Astrocyte (in vitro differentiated cells and primary cell): ENCODE measurements at regions not wholly inside any gene's neighbourhood (a gene's known extent, or its start where the extent isn't known, plus 50 kb on each side); places are given as distances from the start of the nearest gene placed in this dataset.

Source experiments
- DNase-seq: peaks from one replicate; pipeline ENCODE4 v3.0.0-alpha.2; 2010; ENCODE audit warnings: low read depth
- FAIRE-seq: peaks from 2 replicates; lab custom pipeline; 2011; peaks lifted over from hg19 to GRCh38; lab: Jason Lieb, UNC
- H2AFZ ChIP-seq: 2 replicates; pipeline ENCODE4 v1.6.0; 2012; ENCODE audit warnings: low read depth, low read length, inconsistent platforms
- H3K27ac ChIP-seq: 2 replicates; pipeline ENCODE4 v1.5.1; 2011; ENCODE audit warnings: low read depth, low read length, inconsistent platforms
- H3K27me3 ChIP-seq: 2 replicates; pipeline ENCODE4 v1.6.0; 2011; ENCODE audit warnings: low read length, inconsistent platforms; ENCODE audit not compliant: insufficient read depth
- H3K36me3 ChIP-seq: 2 replicates; pipeline ENCODE4 v1.5.1; 2011; ENCODE audit warnings: low read length, inconsistent platforms; ENCODE audit not compliant: insufficient read depth
- H3K4me1 ChIP-seq: 2 replicates; pipeline ENCODE4 v1.5.1; 2011; ENCODE audit warnings: low read length, inconsistent platforms; ENCODE audit not compliant: insufficient read depth
- H3K4me2 ChIP-seq: 2 replicates; pipeline ENCODE4 v1.6.0; 2012; ENCODE audit warnings: low read length, inconsistent platforms
- H3K4me3 ChIP-seq: 2 replicates; pipeline ENCODE4 v1.5.1; 2011; ENCODE audit warnings: low read depth, mild to moderate bottlenecking, low read length, inconsistent platforms; ENCODE audit not compliant: insufficient read depth
- H3K79me2 ChIP-seq: 2 replicates; pipeline ENCODE4 v1.6.0; 2012; ENCODE audit warnings: mild to moderate bottlenecking, low read length, inconsistent platforms; ENCODE audit not compliant: insufficient read depth
- H3K9ac ChIP-seq: 2 replicates; pipeline ENCODE4 v1.6.0; 2012; ENCODE audit warnings: mild to moderate bottlenecking, low read length, inconsistent platforms
- H3K9me3 ChIP-seq: 2 replicates; pipeline ENCODE4 v1.5.1; 2012; ENCODE audit warnings: low read depth, mild to moderate bottlenecking, low read length, inconsistent platforms; ENCODE audit not compliant: insufficient read depth
- H4K20me1 ChIP-seq: 2 replicates; pipeline ENCODE4 v1.6.0; 2012; ENCODE audit warnings: low read length, inconsistent platforms; ENCODE audit not compliant: insufficient read depth
- H3K27ac Mint-ChIP-seq: one replicate; pipeline ENCODE4 v1.8.0; 2021; ENCODE audit warnings: mild to moderate bottlenecking, mixed read lengths; ENCODE audit not compliant: unreplicated experiment
- H3K27me3 Mint-ChIP-seq: one replicate; pipeline ENCODE4 v1.8.0; 2021; ENCODE audit warnings: low read depth, mixed read lengths; ENCODE audit not compliant: unreplicated experiment
- H3K36me3 Mint-ChIP-seq: one replicate; pipeline ENCODE4 v1.8.0; 2021; ENCODE audit warnings: low read depth, mixed read lengths; ENCODE audit not compliant: unreplicated experiment
- H3K4me1 Mint-ChIP-seq: one replicate; pipeline ENCODE4 v1.8.0; 2021; ENCODE audit warnings: low read depth, mixed read lengths; ENCODE audit not compliant: unreplicated experiment
- H3K4me3 Mint-ChIP-seq: one replicate; pipeline ENCODE4 v1.8.0; 2021; ENCODE audit warnings: mild to moderate bottlenecking, moderate library complexity, mixed read lengths; ENCODE audit not compliant: unreplicated experiment
- H3K9me3 Mint-ChIP-seq: one replicate; pipeline ENCODE4 v1.8.0; 2021; ENCODE audit warnings: mild to moderate bottlenecking, mixed read lengths; ENCODE audit not compliant: unreplicated experiment
- EZH2 ChIP-seq: IDR thresholded peaks from 2 replicates; pipeline ENCODE4 v1.6.1; 2012; ENCODE audit warnings: mild to moderate bottlenecking, low read length, inconsistent platforms; ENCODE audit not compliant: insufficient read depth
- TF ChIP-seq, protein P1 (sequence below): IDR thresholded peaks from 2 replicates; pipeline ENCODE4 v1.5.1; 2011; ENCODE audit warnings: low read depth, mild to moderate bottlenecking, inconsistent platforms, low read length, moderate library complexity; ENCODE audit not compliant: insufficient read depth

- FAIRE-seq (no peak), DNase-seq (no peak)
- H3K4me3 Mint-ChIP-seq: no peak overlapping the region
- no peaks in the 10 kb centered on the region for H3K79me2 ChIP-seq
- H4K20me1 ChIP-seq: no peaks in the 10 kb centered on the region
- H3K27ac Mint-ChIP-seq: no peak overlapping the region
- no peak overlapping the region for H2AFZ ChIP-seq
- H3K27me3 ChIP-seq: no peaks in the 10 kb centered on the region
- peaks cover 5% of the 10 kb centered on the region for H3K4me1 ChIP-seq
- no peaks in the 10 kb centered on the region for H3K9me3 ChIP-seq
- no peaks in the 10 kb centered on the region for H3K9me3 Mint-ChIP-seq
- H3K4me2 ChIP-seq: no peak overlapping the region
- no peak overlapping the region for H3K9ac ChIP-seq
- peaks cover 24% of the 10 kb centered on the region for H3K4me1 Mint-ChIP-seq
- H3K4me3 ChIP-seq: no peak overlapping the region
- no peaks in the 10 kb centered on the region for H3K36me3 ChIP-seq
- no peak for TF ChIP-seq EZH2
- TF ChIP-seq, protein P1, sequence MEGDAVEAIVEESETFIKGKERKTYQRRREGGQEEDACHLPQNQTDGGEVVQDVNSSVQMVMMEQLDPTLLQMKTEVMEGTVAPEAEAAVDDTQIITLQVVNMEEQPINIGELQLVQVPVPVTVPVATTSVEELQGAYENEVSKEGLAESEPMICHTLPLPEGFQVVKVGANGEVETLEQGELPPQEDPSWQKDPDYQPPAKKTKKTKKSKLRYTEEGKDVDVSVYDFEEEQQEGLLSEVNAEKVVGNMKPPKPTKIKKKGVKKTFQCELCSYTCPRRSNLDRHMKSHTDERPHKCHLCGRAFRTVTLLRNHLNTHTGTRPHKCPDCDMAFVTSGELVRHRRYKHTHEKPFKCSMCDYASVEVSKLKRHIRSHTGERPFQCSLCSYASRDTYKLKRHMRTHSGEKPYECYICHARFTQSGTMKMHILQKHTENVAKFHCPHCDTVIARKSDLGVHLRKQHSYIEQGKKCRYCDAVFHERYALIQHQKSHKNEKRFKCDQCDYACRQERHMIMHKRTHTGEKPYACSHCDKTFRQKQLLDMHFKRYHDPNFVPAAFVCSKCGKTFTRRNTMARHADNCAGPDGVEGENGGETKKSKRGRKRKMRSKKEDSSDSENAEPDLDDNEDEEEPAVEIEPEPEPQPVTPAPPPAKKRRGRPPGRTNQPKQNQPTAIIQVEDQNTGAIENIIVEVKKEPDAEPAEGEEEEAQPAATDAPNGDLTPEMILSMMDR: no peak
- H3K36me3 Mint-ChIP-seq: no peaks in the 10 kb centered on the region
- H3K27me3 Mint-ChIP-seq: no peaks in the 10 kb centered on the region
- no peak overlapping the region for H3K27ac ChIP-seq
These were observed 521.7 kb upstream of the SPHKAP start for GRCh38 chr2:228703152-228703551.

DNA sequence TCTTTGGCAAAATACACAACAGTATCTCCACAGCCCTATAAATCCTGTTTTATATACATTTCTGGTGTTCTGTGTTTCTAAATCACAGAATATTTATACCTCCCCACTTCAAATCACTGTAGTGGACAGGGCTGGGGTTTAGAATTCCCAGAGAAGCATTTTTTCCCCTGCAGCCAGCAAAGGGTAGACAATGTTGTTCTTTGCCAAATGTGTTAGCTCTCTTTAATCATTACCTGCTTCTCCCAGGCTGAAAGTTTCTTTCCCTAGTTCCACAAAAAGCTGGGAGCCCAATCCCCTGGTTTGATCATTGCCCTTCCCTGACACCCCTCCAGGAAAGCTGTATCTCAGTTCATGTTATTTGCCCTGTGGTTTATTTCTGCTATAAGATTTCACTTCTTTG, 520.0 kb upstream of the SPHKAP start:
- no peak overlapping the region for H3K4me3 ChIP-seq
- FAIRE-seq: no peak
- H3K4me1 ChIP-seq: peaks cover 5% of the 10 kb centered on the region
- H3K27me3 ChIP-seq: no peaks in the 10 kb centered on the region
- H3K9me3 ChIP-seq: no peaks in the 10 kb centered on the region
- H3K4me3 Mint-ChIP-seq: no peak overlapping the region
- H4K20me1 ChIP-seq: no peaks in the 10 kb centered on the region
- H3K79me2 ChIP-seq: no peaks in the 10 kb centered on the region
- no peaks in the 10 kb centered on the region for H3K27me3 Mint-ChIP-seq
- no peaks in the 10 kb centered on the region for H3K36me3 ChIP-seq
- DNase-seq: no peak
- no peak overlapping the region for H3K4me2 ChIP-seq
- peaks cover 24% of the 10 kb centered on the region for H3K4me1 Mint-ChIP-seq
- no peaks in the 10 kb centered on the region for H3K36me3 Mint-ChIP-seq
- no peaks in the 10 kb centered on the region for H3K9me3 Mint-ChIP-seq
- no peak overlapping the region for H3K9ac ChIP-seq
- no peak overlapping the region for H3K27ac ChIP-seq
- TF ChIP-seq, protein P1: no peak
- no peak for TF ChIP-seq EZH2
- H2AFZ ChIP-seq: no peak overlapping the region
- no peak overlapping the region for H3K27ac Mint-ChIP-seq

- DNase-seq (peak; percentile 87), FAIRE-seq (no peak)
- Histone ChIP-seq H3K4me3 (no peak overlapping the region), H3K9me3 (no peaks in the 10 kb centered on the region), H3K36me3 (no peaks in the 10 kb centered on the region), H4K20me1 (no peaks in the 10 kb centered on the region), H3K79me2 (no peaks in the 10 kb centered on the region), H2AFZ (no peak overlapping the region), H3K27me3 (no peaks in the 10 kb centered on the region), H3K27ac (no peak overlapping the region), H3K9ac (peak overlapping the region; percentile 2), H3K4me2 (peak overlapping the region; percentile 66), H3K4me1 (peaks cover 5% of the 10 kb centered on the region)
- no peaks in the 10 kb centered on the region for H3K27me3 Mint-ChIP-seq
- TF ChIP-seq, protein P1: no peak
- no peak for TF ChIP-seq EZH2
- H3K4me1 Mint-ChIP-seq: peaks cover 24% of the 10 kb centered on the region
- H3K9me3 Mint-ChIP-seq: no peaks in the 10 kb centered on the region
- H3K36me3 Mint-ChIP-seq: no peaks in the 10 kb centered on the region
- peak overlapping the region; percentile 92 for H3K27ac Mint-ChIP-seq
- H3K4me3 Mint-ChIP-seq: peak overlapping the region; percentile 24
These were observed 519.2 kb upstream of the SPHKAP start for GRCh38 chr2:228700638-228701037.
